KMS-11 (cell line): ENCODE measurements at regions not wholly inside any gene's neighbourhood (a gene's known extent, or its start where the extent isn't known, plus 50 kb on each side); places are given as distances from the start of the nearest gene placed in this dataset.

Source experiments
- H2AFZ ChIP-seq: fragments of 200-600 bp; sonication (generic); 2 replicates; pipeline ENCODE4 v1.6.1; 2016; ENCODE audit warnings: antibody characterized with exemption, mixed run types, low read depth
- H3K27ac ChIP-seq: fragments of 200-600 bp; sonication (generic); 2 replicates; pipeline ENCODE4 v1.6.1; 2016; ENCODE audit warnings: mild to moderate bottlenecking, mixed run types
- H3K27me3 ChIP-seq: fragments of 200-600 bp; sonication (generic); 2 replicates; pipeline ENCODE4 v1.6.1; 2017; ENCODE audit warnings: mild to moderate bottlenecking, low read depth, mixed run types, moderate library complexity; ENCODE audit not compliant: insufficient read depth
- H3K36me3 ChIP-seq: fragments of 200-600 bp; sonication (generic); 2 replicates; pipeline ENCODE4 v1.6.1; 2017; ENCODE audit warnings: mild to moderate bottlenecking, mixed run types; ENCODE audit not compliant: insufficient read depth
- H3K4me1 ChIP-seq: fragments of 200-600 bp; sonication (generic); 2 replicates; pipeline ENCODE4 v1.6.1; 2016; ENCODE audit warnings: mild to moderate bottlenecking, low read depth, mixed run types; ENCODE audit not compliant: poor library complexity, severe bottlenecking
- H3K4me2 ChIP-seq: fragments of 200-600 bp; sonication (generic); 2 replicates; pipeline ENCODE4 v1.7.0; 2016; ENCODE audit warnings: mild to moderate bottlenecking, mixed run types
- H3K4me3 ChIP-seq: fragments of 200-600 bp; sonication (generic); IDR thresholded peaks from 2 replicates; pipeline ENCODE4 v1.6.1; 2017; ENCODE audit warnings: low read depth, low read length, mixed read lengths; ENCODE audit not compliant: insufficient read depth
- H3K79me2 ChIP-seq: fragments of 200-600 bp; sonication (generic); 2 replicates; pipeline ENCODE4 v1.6.1; 2016; ENCODE audit warnings: low read depth, mixed run types; ENCODE audit not compliant: insufficient read depth
- H3K9ac ChIP-seq: fragments of 200-600 bp; sonication (generic); 2 replicates; pipeline ENCODE4 v1.6.1; 2016; ENCODE audit warnings: mild to moderate bottlenecking, mixed run types
- H4K20me1 ChIP-seq: fragments of 200-600 bp; sonication (generic); 2 replicates; pipeline ENCODE4 v1.6.1; 2016; ENCODE audit warnings: mild to moderate bottlenecking, mixed run types; ENCODE audit not compliant: insufficient read depth
- CTCF ChIP-seq: fragments of 200-600 bp; sonication (generic); conservative IDR thresholded peaks from 2 replicates; pipeline ENCODE4 v1.6.1; 2017; ENCODE audit warnings: low read depth, mild to moderate bottlenecking, antibody characterized with exemption, low read length, moderate library complexity, mixed read lengths

GRCh38 chr5:165885623-165886350 lies 2380.4 kb downstream of the MAT2B start:
- Histone ChIP-seq H4K20me1 (no peaks in the 10 kb centered on the region), H3K79me2 (no peaks in the 10 kb centered on the region), H3K4me2 (no peak overlapping the region), H3K9ac (no peak overlapping the region), H3K4me1 (no peaks in the 10 kb centered on the region), H3K36me3 (no peaks in the 10 kb centered on the region), H2AFZ (no peak overlapping the region), H3K27ac (no peak overlapping the region), H3K4me3 (no peak overlapping the region), H3K27me3 (no peaks in the 10 kb centered on the region)
- no peak for TF ChIP-seq CTCF

- TF ChIP-seq CTCF = no peak
- Histone ChIP-seq H3K4me1 (no peaks in the 10 kb centered on the region), H3K4me3 (no peak overlapping the region), H3K27ac (no peak overlapping the region), H2AFZ (no peak overlapping the region), H3K4me2 (no peak overlapping the region), H3K36me3 (no peaks in the 10 kb centered on the region), H3K27me3 (no peaks in the 10 kb centered on the region), H4K20me1 (no peaks in the 10 kb centered on the region), H3K9ac (no peak overlapping the region), H3K79me2 (no peaks in the 10 kb centered on the region)
Observed at GRCh38 chr5:165887147-165887546, 2381.7 kb downstream of the MAT2B start.

- Histone ChIP-seq H3K9ac (no peak overlapping the region), H3K27ac (no peak overlapping the region), H3K4me1 (no peaks in the 10 kb centered on the region), H2AFZ (no peak overlapping the region), H4K20me1 (no peaks in the 10 kb centered on the region), H3K27me3 (no peaks in the 10 kb centered on the region), H3K4me2 (no peak overlapping the region), H3K79me2 (no peaks in the 10 kb centered on the region), H3K4me3 (no peak overlapping the region), H3K36me3 (no peaks in the 10 kb centered on the region)
- TF ChIP-seq CTCF = no peak
Observed at GRCh38 chr5:165892383-165892782, 2387.0 kb downstream of the MAT2B start.

- Histone ChIP-seq H3K36me3 (no peaks in the 10 kb centered on the region), H3K4me3 (no peak overlapping the region), H3K4me2 (no peak overlapping the region), H3K79me2 (no peaks in the 10 kb centered on the region), H3K9ac (no peak overlapping the region), H3K27me3 (no peaks in the 10 kb centered on the region), H4K20me1 (no peaks in the 10 kb centered on the region), H3K4me1 (no peaks in the 10 kb centered on the region), H3K27ac (no peak overlapping the region), H2AFZ (no peak overlapping the region)
- no peak for TF ChIP-seq CTCF
Observed at GRCh38 chr5:165894916-165895315, 2389.5 kb downstream of the MAT2B start.
